Fibroblast of pulmonary artery (primary cell): ENCODE measurements at regions not wholly inside any gene's neighbourhood (a gene's known extent, or its start where the extent isn't known, plus 50 kb on each side); places are given as distances from the start of the nearest gene placed in this dataset.

ENCODE experiments used
- DNase-seq: peaks from one replicate; pipeline ENCODE4 v3.0.0-alpha.2; 2010; ENCODE audit warnings: low read depth
- H3K4me3 ChIP-seq: replicated peaks from 2 replicates; pipeline ENCODE4 v1.5.1; 2011; ENCODE audit warnings: low read depth, mild to moderate bottlenecking, control low read depth, low read length, moderate library complexity
- CTCF ChIP-seq: IDR thresholded peaks from 2 replicates; pipeline ENCODE4 v1.5.1; 2011; ENCODE audit warnings: mild to moderate bottlenecking, control low read depth, low read length, inconsistent platforms; ENCODE audit errors: missing control alignments

- H3K4me3 ChIP-seq: no peak overlapping the region
- DNase-seq: no peak
- no peak for TF ChIP-seq CTCF
Observed at GRCh38 chr13:106967391-106967790, 399.5 kb upstream of the ARGLU1 start.

GRCh38 chr13:106963151-106963550 lies 395.2 kb upstream of the ARGLU1 start:
- no peak overlapping the region for H3K4me3 ChIP-seq
- no peak for TF ChIP-seq CTCF
- DNase-seq: no peak

DNA sequence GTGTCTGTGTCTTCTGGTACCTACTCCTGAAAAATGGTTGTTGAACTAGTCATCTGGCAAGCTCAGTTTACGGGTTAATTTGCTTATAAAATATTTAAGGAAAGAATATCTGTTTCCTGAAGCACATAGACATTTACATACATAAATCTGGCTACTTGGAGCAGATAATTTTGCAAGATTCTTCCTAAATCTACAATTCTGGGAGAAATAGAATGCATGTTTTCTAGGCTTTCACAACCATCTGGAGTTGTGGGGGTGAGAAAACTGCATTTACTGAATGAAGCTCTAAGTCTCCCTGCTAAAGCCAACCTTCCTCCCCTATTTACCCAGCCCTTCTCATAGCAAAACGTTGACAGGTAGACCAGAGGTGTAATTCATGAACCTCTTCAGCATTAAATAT lies 393.7 kb upstream of the ARGLU1 start:
- no peak for DNase-seq
- no peak for TF ChIP-seq CTCF
- no peak overlapping the region for H3K4me3 ChIP-seq

DNA sequence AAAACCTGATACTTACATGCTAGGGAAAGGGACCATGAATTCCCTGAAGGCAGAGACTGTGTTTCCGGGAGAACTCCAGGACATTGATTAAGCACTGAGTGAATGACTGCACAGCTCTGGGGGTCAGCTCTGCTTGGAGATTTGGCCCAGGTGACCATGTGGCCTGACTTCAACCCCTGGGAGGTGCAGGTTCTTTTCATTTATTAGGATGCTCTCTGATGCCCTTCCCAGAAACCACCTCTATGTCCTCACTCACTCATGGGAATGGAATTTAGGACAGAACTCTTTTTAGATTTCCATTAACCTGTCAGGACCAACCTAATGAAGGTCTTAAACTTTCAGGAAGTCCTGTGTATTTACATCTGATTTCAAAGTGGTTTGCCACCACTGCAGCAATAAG lies 393.3 kb upstream of the ARGLU1 start:
- no peak overlapping the region for H3K4me3 ChIP-seq

DNA sequence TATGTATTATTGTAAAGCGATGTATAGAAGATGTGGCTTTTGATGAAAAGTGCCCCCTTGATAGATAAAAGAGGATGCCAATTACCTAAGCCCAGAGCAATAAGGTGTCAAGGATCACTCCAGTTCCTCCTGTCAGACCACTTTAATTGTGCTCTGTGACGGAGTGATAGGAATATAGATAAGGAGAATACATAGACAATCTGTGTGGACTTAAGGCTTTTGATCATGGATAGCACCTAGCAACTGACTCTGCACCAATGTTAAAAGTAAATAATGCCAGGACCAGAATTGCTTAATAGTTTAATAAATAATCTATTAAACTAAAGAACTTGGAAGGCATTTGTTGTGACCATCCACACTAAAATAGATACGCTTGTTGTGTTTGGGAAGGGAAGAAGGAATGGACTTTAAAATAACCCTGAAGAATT lies 390.7 kb upstream of the ARGLU1 start:
- H3K4me3 ChIP-seq: no peak overlapping the region
- no peak for DNase-seq

More for the DNA sequence above, 393.3 kb upstream of the ARGLU1 start:
- no peak for DNase-seq
- TF ChIP-seq CTCF: no peak

GRCh38 chr13:106942563-106942962 lies 374.6 kb upstream of the ARGLU1 start:
- DNase-seq: no peak
- H3K4me3 ChIP-seq: no peak overlapping the region
- TF ChIP-seq CTCF: no peak

More for the DNA sequence above, 390.7 kb upstream of the ARGLU1 start:
- TF ChIP-seq CTCF: no peak

DNA sequence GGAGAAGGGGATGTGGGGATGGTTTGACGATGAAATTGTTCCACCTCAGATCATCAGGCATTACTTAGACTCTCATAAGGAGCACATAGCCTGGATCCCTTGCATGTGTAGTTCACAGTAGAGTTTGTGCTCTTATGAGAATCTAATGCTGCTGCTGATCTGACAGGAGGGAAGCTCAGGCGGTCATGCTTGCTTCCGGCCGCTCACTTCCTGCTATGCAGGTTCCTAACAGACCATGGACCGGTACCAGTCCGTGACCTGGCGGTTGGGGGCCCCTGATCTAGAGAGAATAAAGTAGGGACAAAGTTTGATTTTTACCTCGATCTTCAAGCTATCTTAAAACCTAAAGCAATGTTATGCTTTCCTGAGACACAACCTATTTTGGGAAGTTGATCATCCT lies 373.8 kb upstream of the ARGLU1 start:
- H3K4me3 ChIP-seq: no peak overlapping the region
- no peak for TF ChIP-seq CTCF
- DNase-seq: no peak
